LHCN-M2 (cell line): ENCODE measurements at regions not wholly inside any gene's neighbourhood (a gene's known extent, or its start where the extent isn't known, plus 50 kb on each side); places are given as distances from the start of the nearest gene placed in this dataset.
"Not testable (repeated sequence)": the region's sequence is repeated elsewhere in the genome, so short reads cannot be mapped to it uniquely, and the experiment has no call there.

ENCODE experiments used
- DNase-seq: peaks from one replicate; pipeline ENCODE4 v3.0.0-alpha.2; 2012; ENCODE audit warnings: low read depth

- peak; percentile 39 for DNase-seq
These were observed 115.4 kb upstream of the TIAM1 start for GRCh38 chr21:31459457-31459856.

- DNase-seq: peak; percentile 7
These were observed 113.6 kb upstream of the TIAM1 start for GRCh38 chr21:31457675-31458074.

- no peak for DNase-seq
These were observed 112.1 kb upstream of the TIAM1 start for GRCh38 chr21:31456201-31456600.

- no peak for DNase-seq
These were observed 111.4 kb upstream of the TIAM1 start for GRCh38 chr21:31455506-31455905.

GRCh38 chr21:31450980-31451379, 106.9 kb upstream of the TIAM1 start:
- no peak for DNase-seq

- DNase-seq: no peak
These were observed 106.0 kb upstream of the TIAM1 start for GRCh38 chr21:31449921-31450535.

GRCh38 chr21:31448496-31448895, 104.4 kb upstream of the TIAM1 start:
- DNase-seq: no peak

- peak; percentile 43 for DNase-seq
These were observed 103.4 kb upstream of the TIAM1 start for GRCh38 chr21:31447505-31447904.

GRCh38 chr21:31446226-31446855, 102.3 kb upstream of the TIAM1 start:
- peak; percentile 4 for DNase-seq

- no peak for DNase-seq
These were observed 101.1 kb upstream of the TIAM1 start for GRCh38 chr21:31445137-31445536.

GRCh38 chr21:31443736-31444521, 99.9 kb upstream of the TIAM1 start:
- peak; percentile 67 for DNase-seq

- no peak for DNase-seq
These were observed 98.3 kb upstream of the TIAM1 start for GRCh38 chr21:31442339-31442738.

GRCh38 chr21:31429506-31429905, 85.4 kb upstream of the TIAM1 start:
- no peak for DNase-seq

GRCh38 chr21:31426235-31426797, 82.3 kb upstream of the TIAM1 start:
- DNase-seq: peak; percentile 23

- no peak for DNase-seq
These were observed 81.1 kb upstream of the TIAM1 start for GRCh38 chr21:31425138-31425537.

GRCh38 chr21:31424058-31424457, 80.0 kb upstream of the TIAM1 start:
- DNase-seq: no peak

GRCh38 chr21:31420988-31421387, 76.9 kb upstream of the TIAM1 start:
- DNase-seq: no peak

- DNase-seq: no peak
These were observed 76.3 kb upstream of the TIAM1 start for GRCh38 chr21:31420354-31420753.

GRCh38 chr21:31418377-31419001, 74.4 kb upstream of the TIAM1 start:
- DNase-seq: no peak

GRCh38 chr21:31417214-31417613, 73.2 kb upstream of the TIAM1 start:
- DNase-seq: not testable (repeated sequence)

- peak; percentile 5 for DNase-seq
These were observed 72.4 kb upstream of the TIAM1 start for GRCh38 chr21:31416465-31416864.
